NCI-H774 (cell line): ENCODE measurements at regions not wholly inside any gene's neighbourhood (a gene's known extent, or its start where the extent isn't known, plus 50 kb on each side); places are given as distances from the start of the nearest gene placed in this dataset.

Experiments
- DNase-seq: peaks from one replicate; lab custom pipeline; 2025; lab: John Stamatoyannopoulos, UW

- DNase-seq: no peak
Measured at GRCh38 chr3:190252080-190252479, 70.2 kb downstream of the CLDN1 start.

GRCh38 chr3:190249414-190249813 lies 72.8 kb downstream of the CLDN1 start:
- DNase-seq: no peak

DNA sequence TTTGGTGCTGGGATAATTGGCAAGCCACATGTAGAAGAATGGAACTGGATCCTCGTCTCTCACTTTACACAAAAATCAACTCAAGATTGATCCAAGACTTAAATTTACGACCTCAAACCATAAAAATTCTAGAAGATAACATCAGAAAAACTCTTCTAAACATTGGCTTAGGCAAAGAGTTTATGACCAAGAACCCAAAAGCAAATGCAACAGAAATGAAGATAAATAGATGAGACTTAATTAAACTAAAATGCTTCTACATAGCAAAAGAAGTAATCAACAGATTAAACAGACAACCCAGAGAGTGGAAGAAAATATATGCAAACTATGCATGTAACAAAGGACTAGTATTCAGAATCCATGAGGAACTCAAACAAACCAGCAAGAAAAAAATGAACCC lies 80.1 kb downstream of the CLDN1 start:
- DNase-seq: no peak

- DNase-seq: peak; percentile 20
Measured at GRCh38 chr3:190239325-190239724, 82.9 kb downstream of the CLDN1 start.

- no peak for DNase-seq
Measured at GRCh38 chr3:190238871-190239270, 83.4 kb downstream of the CLDN1 start.

DNA sequence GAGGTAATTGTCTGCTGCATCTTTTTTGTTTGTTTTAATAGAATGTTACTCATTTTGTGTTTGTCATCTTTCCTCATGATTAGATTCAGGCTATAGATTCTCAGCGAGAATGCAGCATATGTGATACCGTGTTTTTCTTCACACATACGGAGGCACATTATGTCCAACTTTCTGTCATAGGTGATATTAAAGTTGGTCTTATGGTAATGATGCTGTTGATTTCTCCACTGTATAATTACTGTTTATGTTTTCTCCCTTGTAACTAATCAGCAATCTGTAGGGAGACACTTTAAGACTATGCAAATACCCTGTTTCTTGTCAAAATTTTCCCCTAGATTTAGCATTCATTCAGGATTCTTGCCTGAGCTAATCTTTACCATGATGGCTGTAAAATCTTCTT lies 87.6 kb downstream of the CLDN1 start:
- DNase-seq: no peak

GRCh38 chr3:190229632-190230424 lies 92.4 kb downstream of the CLDN1 start:
- DNase-seq: no peak

DNA sequence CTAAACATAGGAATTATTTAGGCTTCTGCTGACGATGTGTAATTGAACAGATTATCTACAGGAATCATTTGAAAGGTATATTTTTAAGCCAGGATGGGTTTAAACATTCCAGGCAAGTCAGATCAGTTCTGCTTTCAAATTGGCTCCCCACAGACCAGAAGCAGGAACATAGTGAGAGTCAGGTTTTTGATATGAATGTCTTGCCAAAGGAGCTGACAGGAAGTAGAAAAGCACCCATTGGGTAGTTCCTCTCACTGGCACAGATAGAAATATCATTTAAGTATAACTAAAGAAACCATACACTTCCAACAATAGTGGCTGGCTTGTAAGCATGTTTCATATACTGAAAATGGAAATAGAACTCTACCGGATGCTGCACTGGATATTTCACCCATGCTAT lies 95.2 kb downstream of the CLDN1 start:
- DNase-seq: no peak

GRCh38 chr3:190224863-190225692 lies 97.2 kb downstream of the CLDN1 start:
- DNase-seq: peak; percentile 28

GRCh38 chr3:190224456-190224855 lies 97.8 kb downstream of the CLDN1 start:
- DNase-seq: no peak

- no peak for DNase-seq
Measured at GRCh38 chr3:190222916-190223315, 99.3 kb downstream of the CLDN1 start.

GRCh38 chr3:190222360-190222759 lies 99.9 kb downstream of the CLDN1 start:
- no peak for DNase-seq

DNA sequence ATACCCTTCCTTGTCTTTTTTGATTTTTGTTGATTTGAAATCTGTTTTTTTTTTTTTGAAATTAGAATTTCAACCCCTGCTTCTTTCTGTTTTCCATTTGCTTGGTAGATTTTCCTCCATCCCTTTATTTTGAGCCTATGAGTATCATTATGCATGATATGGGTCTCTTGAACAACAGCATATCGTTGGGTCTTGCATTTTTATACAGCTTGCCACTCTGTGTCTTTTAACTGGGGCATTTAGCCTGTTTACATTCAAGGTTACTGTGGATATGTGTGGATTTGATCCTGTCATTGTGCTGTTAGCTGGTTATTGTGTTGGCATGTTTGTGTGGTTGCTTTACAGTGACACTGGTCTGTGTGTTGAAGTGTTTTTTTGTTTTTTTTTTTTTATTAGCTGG lies 99.7 kb upstream of the P3H2 start:
- DNase-seq: no peak

DNA sequence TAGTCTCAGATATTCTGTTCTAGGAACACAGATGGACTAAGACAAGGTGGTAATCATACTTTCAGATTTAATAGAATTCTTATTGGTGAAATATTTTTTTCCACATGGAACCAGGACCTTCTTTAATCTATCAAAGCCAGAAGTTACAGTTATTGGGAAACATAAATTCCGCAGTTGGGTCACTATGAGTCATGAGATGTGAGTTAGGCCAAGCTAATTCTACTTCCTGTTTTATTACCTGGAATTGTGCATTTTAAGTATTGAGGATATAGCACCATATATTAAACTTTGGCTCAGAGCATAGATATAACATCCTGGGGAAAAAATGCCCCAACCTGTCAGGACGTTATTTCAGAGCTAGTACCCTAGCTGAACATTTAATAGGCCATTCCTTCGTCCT lies 96.4 kb upstream of the P3H2 start:
- no peak for DNase-seq

- no peak for DNase-seq
Measured at GRCh38 chr3:190213727-190214126, 93.0 kb upstream of the P3H2 start.

DNA sequence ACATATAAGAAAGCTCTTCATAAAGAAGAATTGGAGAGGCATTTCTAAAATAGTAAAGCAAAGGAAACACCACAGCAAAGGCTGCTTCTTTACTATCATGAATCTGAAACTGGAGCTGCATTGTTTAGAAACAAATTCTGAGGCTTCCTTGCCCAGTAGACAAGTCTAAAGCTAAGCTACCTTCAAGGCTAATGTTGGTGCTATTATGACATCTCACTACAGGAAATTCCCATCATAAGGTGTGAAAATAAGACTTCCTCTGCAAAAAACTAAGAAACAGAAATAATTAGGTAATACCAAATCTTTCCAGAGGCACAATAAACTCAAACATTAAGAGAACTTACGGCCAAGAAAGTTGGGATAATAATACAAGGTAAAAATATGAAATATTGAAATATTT lies 89.9 kb upstream of the P3H2 start:
- no peak for DNase-seq

- DNase-seq: no peak
Measured at GRCh38 chr3:190209533-190209932, 88.8 kb upstream of the P3H2 start.

- DNase-seq: no peak
Measured at GRCh38 chr3:190208196-190208595, 87.5 kb upstream of the P3H2 start.

- no peak for DNase-seq
Measured at GRCh38 chr3:190205739-190206138, 85.0 kb upstream of the P3H2 start.

DNA sequence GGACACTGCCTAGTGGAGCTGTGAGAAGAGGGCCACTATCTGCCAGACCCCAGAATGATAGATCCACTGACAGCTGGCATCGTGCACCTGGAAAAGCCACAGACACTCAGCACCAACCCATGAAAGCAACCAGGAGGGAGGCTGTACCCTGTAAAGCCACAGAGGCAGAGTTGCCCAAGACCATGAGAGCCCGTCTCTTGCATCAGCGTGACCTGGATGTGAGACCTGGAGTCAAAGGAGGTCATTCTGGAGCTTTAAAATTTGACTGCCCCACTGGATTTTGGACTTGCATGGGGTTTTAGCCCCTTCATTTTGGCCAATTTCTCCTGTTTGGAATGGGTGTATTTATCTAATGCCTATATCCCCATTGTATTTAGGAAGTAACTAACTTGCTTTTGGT lies 83.5 kb upstream of the P3H2 start:
- no peak for DNase-seq

GRCh38 chr3:190197346-190197763 lies 76.7 kb upstream of the P3H2 start:
- DNase-seq: no peak

- no peak for DNase-seq
Measured at GRCh38 chr3:190194506-190194905, 73.8 kb upstream of the P3H2 start.

GRCh38 chr3:190193210-190193609 lies 72.5 kb upstream of the P3H2 start:
- DNase-seq: no peak
